HCT116 (cell line): ENCODE measurements at regions not wholly inside any gene's neighbourhood (a gene's known extent, or its start where the extent isn't known, plus 50 kb on each side); places are given as distances from the start of the nearest gene placed in this dataset.

Experiments used
- ATAC-seq: fragments of 200-7000 bp; cut with Tn5 transposase; 2 replicates; pipeline ENCODE4 v1.9.1; 2020; ENCODE audit warnings: mild to moderate bottlenecking, moderate library complexity
- BruUV-seq: library from RNA; stranded (reverse); fragments of 400-500 nt; replicated peaks from 2 replicates; lab custom pipeline; 2021; lab: Mats Ljungman, UMichigan
- CTCF ChIA-PET: fragments of 300-600 bp; sonication (Branson Sonifier 250); formaldehyde crosslinking; loops from one replicate; lab custom pipeline; 2021; ENCODE audit warnings: antibody characterized with exemption; lab: Charles Lee
- POLR2A ChIA-PET: fragments of 300-600, 350-600 bp; sonication (Branson Sonifier 250); formaldehyde crosslinking; loops from one replicate; lab custom pipeline; 2021; ENCODE audit warnings: antibody characterized with exemption; lab: Charles Lee
- RAD21 ChIA-PET, 2 experiments: fragments of 300-600 bp; sonication (Branson Sonifier 250); formaldehyde crosslinking; loops; one replicate each; lab custom pipeline; 2023; ENCODE audit warnings: low total read pairs in 2 of 2; ENCODE audit not compliant: uncharacterized antibody in 2 of 2, unreplicated experiment in 2 of 2, low non-redundant PET in 1 of 2; lab: Charles Lee
- DNase-seq: peaks from one replicate; pipeline ENCODE4 v3.0.0-alpha.2; 2010; ENCODE audit warnings: low read depth, low spot score
- H2AFZ ChIP-seq: fragments of 200-600 bp; shearing (Covaris generic), sonication (generic); 2 replicates; pipeline ENCODE4 v1.6.1; 2017; ENCODE audit warnings: low read depth, mixed run types, mixed read lengths, antibody characterized with exemption, low read length; ENCODE audit not compliant: poor library complexity, severe bottlenecking
- H3K27ac ChIP-seq: 2 replicates; pipeline ENCODE4 v1.5.1; 2012; ENCODE audit warnings: low read depth, low read length
- H3K27me3 ChIP-seq: fragments of 200-600 bp; sonication (generic); 2 replicates; pipeline ENCODE4 v1.6.1; 2016; ENCODE audit warnings: mixed run types, low read length, mixed read lengths; ENCODE audit not compliant: insufficient read depth
- H3K36me3 ChIP-seq, 2 experiments: fragments of 200-500 bp in 1 of 2; fragments of 200-600 bp in 1 of 2; sonication (Bioruptor generic) in 1 of 2; sonication (generic) in 1 of 2; 2 replicates each; pipeline versions ENCODE4 v1.5.1 to v1.6.1; 2014 to 2016; ENCODE audit warnings: low read length in 2 of 2, inconsistent platforms in 1 of 2, mixed read lengths in 1 of 2, mixed run types in 1 of 2; ENCODE audit not compliant: insufficient read depth in 2 of 2, control insufficient read depth in 1 of 2
- H3K4me1 ChIP-seq, 2 experiments: fragments of 200-600 bp in 1 of 2; sonication (generic) in 1 of 2; 2 replicates each; pipeline versions ENCODE4 v1.5.1 to v1.6.1; 2012 to 2017; ENCODE audit warnings: low read length in 2 of 2, inconsistent platforms in 1 of 2, mild to moderate bottlenecking in 1 of 2, mixed read lengths in 1 of 2, mixed run types in 1 of 2, moderate library complexity in 1 of 2; ENCODE audit not compliant: insufficient read depth in 2 of 2, control insufficient read depth in 1 of 2
- H3K4me2 ChIP-seq: fragments of 200-600 bp; sonication (generic); 2 replicates; pipeline ENCODE4 v1.6.1; 2017; ENCODE audit warnings: mixed run types, low read length, mixed read lengths
- H3K4me3 ChIP-seq, 2 experiments: fragments of 200-600 bp in 1 of 2; sonication (generic) in 1 of 2; replicated peaks in 1 of 2; 2 replicates each; pipeline ENCODE4 v1.5.1; 2011 to 2016; ENCODE audit warnings: low read length in 2 of 2, control low read depth in 1 of 2, low read depth in 1 of 2, mild to moderate bottlenecking in 1 of 2, mixed read lengths in 1 of 2, mixed run types in 1 of 2
- H3K79me2 ChIP-seq: fragments of 200-600 bp; sonication (generic); 2 replicates; pipeline ENCODE4 v1.6.1; 2017; ENCODE audit warnings: mild to moderate bottlenecking, mixed run types, low read length, moderate library complexity, mixed read lengths; ENCODE audit not compliant: insufficient read depth
- H3K9ac ChIP-seq: fragments of 200-600 bp; sonication (generic); 2 replicates; pipeline ENCODE4 v1.6.1; 2016; ENCODE audit warnings: low read length, mixed read lengths
- H3K9me2 ChIP-seq: fragments of 200-600 bp; sonication (generic), shearing (Covaris generic); 2 replicates; pipeline ENCODE4 v1.6.1; 2017; ENCODE audit warnings: mixed run types, mild to moderate bottlenecking, moderate library complexity; ENCODE audit not compliant: insufficient read depth
- H3K9me3 ChIP-seq, 2 experiments: fragments of 200-500 bp in 1 of 2; fragments of 200-600 bp in 1 of 2; sonication (Bioruptor generic) in 1 of 2; sonication (generic) in 1 of 2; 2 replicates each; pipeline ENCODE4 v1.6.1; 2014 to 2017; ENCODE audit warnings: low read length in 2 of 2, mixed read lengths in 2 of 2, inconsistent platforms in 1 of 2, low read depth in 1 of 2, mild to moderate bottlenecking in 1 of 2, mixed run types in 1 of 2, moderate library complexity in 1 of 2; ENCODE audit not compliant: control insufficient read depth in 1 of 2, insufficient read depth in 1 of 2
- H4K20me1 ChIP-seq: fragments of 200-600 bp; sonication (generic), shearing (Covaris generic); 2 replicates; pipeline ENCODE4 v1.6.1; 2017; ENCODE audit warnings: mixed run types, mild to moderate bottlenecking, moderate library complexity; ENCODE audit not compliant: insufficient read depth
- ATF3 ChIP-seq: IDR thresholded peaks from 2 replicates; pipeline ENCODE4 v1.6.1; 2012
- CEBPB ChIP-seq: IDR thresholded peaks from 2 replicates; pipeline ENCODE4 v1.6.1; 2012; ENCODE audit warnings: low read depth
- CTCF ChIP-seq, 3 experiments: fragments of 200-600 bp in 1 of 3; sonication (generic) in 1 of 3; IDR thresholded peaks in 2 of 3; conservative IDR thresholded peaks in 1 of 3; 2 replicates each; pipeline ENCODE4 v1.5.1; 2012 to 2017; ENCODE audit warnings: low read depth in 2 of 3, low read length in 2 of 3, antibody characterized with exemption in 1 of 3, borderline replicate concordance in 1 of 3, control low read depth in 1 of 3, mild to moderate bottlenecking in 1 of 3, mixed read lengths in 1 of 3, mixed run types in 1 of 3, moderate library complexity in 1 of 3; ENCODE audit not compliant: insufficient read depth in 1 of 3
- EGR1 ChIP-seq: IDR thresholded peaks from 2 replicates; pipeline ENCODE4 v1.6.1; 2012; ENCODE audit warnings: low read depth
- ELF1 ChIP-seq: IDR thresholded peaks from 2 replicates; pipeline ENCODE4 v1.6.1; 2012; ENCODE audit warnings: low read depth, borderline replicate concordance
- EZH2 ChIP-seq: fragments of 200-600 bp; sonication (generic); IDR thresholded peaks from 2 replicates; pipeline ENCODE4 v1.6.1; 2017; ENCODE audit warnings: antibody characterized with exemption, mixed run types
- FOSL1 ChIP-seq: IDR thresholded peaks from 2 replicates; pipeline ENCODE4 v1.6.1; 2012; ENCODE audit warnings: low read depth
- JUND ChIP-seq: IDR thresholded peaks from 2 replicates; pipeline ENCODE4 v1.6.1; 2012
- MAX ChIP-seq: IDR thresholded peaks from 2 replicates; pipeline ENCODE4 v1.6.1; 2012
- POLR2A ChIP-seq: IDR thresholded peaks from 2 replicates; pipeline ENCODE4 v1.7.0; 2011; ENCODE audit warnings: borderline replicate concordance; ENCODE audit not compliant: insufficient read depth, insufficient read length; ENCODE audit errors: extremely low read depth
- POLR2AphosphoS5 ChIP-seq: IDR thresholded peaks from 2 replicates; pipeline ENCODE4 v1.6.1; 2011; ENCODE audit warnings: mild to moderate bottlenecking, low read depth, low read length, moderate library complexity
- SIN3A ChIP-seq: IDR thresholded peaks from 2 replicates; pipeline ENCODE4 v1.6.1; 2012; ENCODE audit warnings: low read depth
- SP1 ChIP-seq: IDR thresholded peaks from 2 replicates; pipeline ENCODE4 v1.6.1; 2012; ENCODE audit warnings: low read depth
- SRF ChIP-seq: IDR thresholded peaks from 2 replicates; pipeline ENCODE4 v1.6.1; 2012; ENCODE audit warnings: low read depth
- TCF7L2 ChIP-seq: IDR thresholded peaks from 2 replicates; pipeline ENCODE4 v1.7.0; 2011; ENCODE audit warnings: borderline replicate concordance, inconsistent platforms; ENCODE audit not compliant: insufficient read depth, insufficient read length; ENCODE audit errors: extremely low read depth
- YY1 ChIP-seq: IDR thresholded peaks from 2 replicates; pipeline ENCODE4 v1.6.1; 2011; ENCODE audit warnings: low read length, low read depth, moderate library complexity, mild to moderate bottlenecking; ENCODE audit not compliant: insufficient replicate concordance; ENCODE audit errors: extremely low read depth
- ZBTB33 ChIP-seq: IDR thresholded peaks from 2 replicates; pipeline ENCODE4 v1.6.1; 2011; ENCODE audit warnings: mild to moderate bottlenecking, low read length, moderate library complexity; ENCODE audit not compliant: insufficient replicate concordance; ENCODE audit errors: extremely low read depth
- ZFX ChIP-seq: fragments of 450-650 bp; IDR thresholded peaks from 2 replicates; pipeline ENCODE4 v1.6.1; 2017
- ZNF274 ChIP-seq: fragments of 200-500 bp; sonication (Bioruptor generic); IDR thresholded peaks from 2 replicates; pipeline ENCODE4 v1.6.1; 2014; ENCODE audit warnings: mild to moderate bottlenecking, low read depth, low read length, inconsistent platforms
- intact Hi-C: fragments of 100-400 bp; cut with micrococcal nuclease; formaldehyde crosslinking; loops from 2 replicates; pipeline ENCODE4 v1.10.0; 2022

GRCh38 chrX:6679988-6680387 lies 145.1 kb upstream of the VCX3A start:
- intact Hi-C loops: no loop called here
- H3K79me2 ChIP-seq: no peaks in the 10 kb centered on the region
- H3K4me1 ChIP-seq: no peaks in the 10 kb centered on the region
- no TSS peak for BruUV-seq
- no peaks in the 10 kb centered on the region for H3K27me3 ChIP-seq
- H2AFZ ChIP-seq: no peak overlapping the region
- H3K27ac ChIP-seq: no peak overlapping the region
- no peak for TF ChIP-seq EGR1
- no peak for DNase-seq
- ChIA-PET POLR2A (no interaction called here), RAD21 (no interaction called here), CTCF (no interaction called here)
- H3K9me2 ChIP-seq: no peaks in the 10 kb centered on the region
- no peaks in the 10 kb centered on the region for H4K20me1 ChIP-seq
- no peak overlapping the region for H3K4me3 ChIP-seq
- no peak overlapping the region for H3K4me2 ChIP-seq
- ATAC-seq: no peak
- no peaks in the 10 kb centered on the region for H3K36me3 ChIP-seq
- no peak overlapping the region for H3K9ac ChIP-seq
- H3K9me3 ChIP-seq: no peaks in the 10 kb centered on the region

GRCh38 chrX:6679550-6679949 lies 144.6 kb upstream of the VCX3A start:
- POLR2A ChIA-PET: no interaction called here
- Histone ChIP-seq H3K79me2 (no peaks in the 10 kb centered on the region), H3K4me2 (no peak overlapping the region), H3K4me3 (no peak overlapping the region), H3K4me1 (no peaks in the 10 kb centered on the region), H3K9me3 (no peaks in the 10 kb centered on the region), H3K27ac (no peak overlapping the region), H2AFZ (no peak overlapping the region), H3K9ac (no peak overlapping the region), H3K27me3 (no peaks in the 10 kb centered on the region), H4K20me1 (no peaks in the 10 kb centered on the region), H3K9me2 (no peaks in the 10 kb centered on the region), H3K36me3 (no peaks in the 10 kb centered on the region)
- no TSS peak for BruUV-seq
- CTCF ChIA-PET: no interaction called here
- RAD21 ChIA-PET: no interaction called here
- no peak for DNase-seq
- intact Hi-C loops: no loop called here
- TF ChIP-seq POLR2A (no peak), SRF (no peak), MAX (no peak), EGR1 (no peak), EZH2 (no peak), ATF3 (no peak), CTCF (IDR thresholded peaks at IDR 0.05 in 2 of 3, conservative IDR thresholded peaks at IDR 0.05 in 1 of 3; ENCODE audit: borderline replicate concordance in 1 of 3, insufficient read depth in 1 of 3, low read depth in 2 of 3, low read length in 2 of 3) (no peak), TCF7L2 (no peak), YY1 (no peak), CEBPB (no peak), JUND (no peak), ZBTB33 (no peak), FOSL1 (no peak), POLR2AphosphoS5 (no peak), ZNF274 (no peak), SIN3A (no peak), ELF1 (no peak), SP1 (no peak), ZFX (no peak)
- ATAC-seq: no peak
